Upper lobe of left lung (tissue), 4 donors: ENCODE measurements at regions not wholly inside any gene's neighbourhood (a gene's known extent, or its start where the extent isn't known, plus 50 kb on each side); places are given as distances from the start of the nearest gene placed in this dataset.

Experiments
- CTCF ChIP-seq, 6 experiments: fragments of 450-650 bp in 4 of 6; fragments of 200-600 bp in 2 of 6; sonication (generic) in 2 of 6; IDR thresholded peaks; one replicate each; pipeline ENCODE4 v1.5.1; 2016 to 2019; ENCODE audit warnings: antibody characterized with exemption in 6 of 6
- POLR2A ChIP-seq, 4 donors: fragments of 450-650 bp; IDR thresholded peaks; one replicate each; pipeline ENCODE4 v1.5.1; 2016 to 2017; ENCODE audit warnings: antibody characterized with exemption in 4 of 4, mild to moderate bottlenecking in 2 of 4

- TF ChIP-seq CTCF (IDR thresholded peaks at IDR 0.05) (no peak), POLR2A (IDR thresholded peaks at IDR 0.05) (no peak)
These were observed 158.2 kb upstream of the ANKRD28 start for GRCh38 chr3:15955968-15956367.
